HEK293 (cell line): ENCODE measurements at regions not wholly inside any gene's neighbourhood (a gene's known extent, or its start where the extent isn't known, plus 50 kb on each side); places are given as distances from the start of the nearest gene placed in this dataset.

Experiments
- CTCF ChIA-PET: fragments of 350-600 bp; formaldehyde crosslinking; extraction: SDS; loops from one replicate; lab custom pipeline; 2021; ENCODE audit warnings: antibody characterized with exemption; lab: Yijun Ruan, JAX
- POLR2A ChIA-PET: fragments of 300-600 bp; formaldehyde crosslinking; extraction: SDS; loops from one replicate; lab custom pipeline; 2020; ENCODE audit warnings: antibody characterized with exemption, inconsistent platforms; lab: Yijun Ruan, JAX
- H3K27ac ChIP-seq: fragments of 200-500 bp; sonication (Bioruptor generic); 2 replicates; pipeline ENCODE4 v1.5.1; 2014; ENCODE audit warnings: low read depth, low read length, control low read depth, inconsistent platforms; ENCODE audit errors: extremely low read depth
- H3K36me3 ChIP-seq, 2 experiments: fragments of 200-500 bp in 1 of 2; sonication (Bioruptor generic) in 1 of 2; 1 replicate in 1 of 2; 2 replicates in 1 of 2; pipeline ENCODE4 v1.5.1; 2014 to 2017; ENCODE audit warnings: inconsistent platforms in 2 of 2, low read length in 2 of 2; ENCODE audit not compliant: control insufficient read depth in 2 of 2, insufficient read depth in 1 of 2
- H3K4me1 ChIP-seq: fragments of 200-500 bp; sonication (Bioruptor generic); 2 replicates; pipeline ENCODE4 v1.5.1; 2014; ENCODE audit warnings: mild to moderate bottlenecking, low read length, inconsistent platforms; ENCODE audit not compliant: control insufficient read depth, insufficient read depth
- H3K4me3 ChIP-seq: 2 replicates; pipeline ENCODE4 v1.5.1; 2011; ENCODE audit warnings: low read depth, mild to moderate bottlenecking, control low read depth, low read length, moderate library complexity
- H3K9me3 ChIP-seq: fragments of 200-500 bp; sonication (Bioruptor generic); 2 replicates; pipeline ENCODE4 v1.5.1; 2014; ENCODE audit warnings: low read depth, low read length, inconsistent platforms; ENCODE audit not compliant: control insufficient read depth, insufficient read depth
- GLI4 ChIP-seq: fragments of 450-650 bp; formaldehyde crosslinking; IDR thresholded peaks from 2 replicates; pipeline ENCODE4 v1.5.1; 2016; ENCODE audit warnings: missing biosample characterization, missing genetic modification characterization
- INSM2 ChIP-seq: fragments of 450-650 bp; formaldehyde crosslinking; IDR thresholded peaks from 2 replicates; pipeline ENCODE4 v1.5.1; 2016; ENCODE audit warnings: missing biosample characterization, missing genetic modification characterization
- PATZ1 ChIP-seq: fragments of 450-650 bp; formaldehyde crosslinking; IDR thresholded peaks from 2 replicates; pipeline ENCODE4 v1.5.1; 2016; ENCODE audit warnings: missing biosample characterization, missing genetic modification characterization
- PBX3 ChIP-seq: sonication (generic); formaldehyde crosslinking; IDR thresholded peaks from 2 replicates; pipeline ENCODE4 v1.8.1; 2022; ENCODE audit warnings: mild to moderate bottlenecking, moderate library complexity, missing genetic modification reagents
- PRDM1 ChIP-seq: fragments of 450-650 bp; formaldehyde crosslinking; IDR thresholded peaks from 2 replicates; pipeline ENCODE4; 2016; ENCODE audit warnings: missing biosample characterization, missing genetic modification characterization
- SALL2 ChIP-seq: fragments of 450-650 bp; formaldehyde crosslinking; IDR thresholded peaks from 2 replicates; pipeline ENCODE4 v1.5.0; 2017; ENCODE audit warnings: missing biosample characterization, mild to moderate bottlenecking, missing genetic modification characterization, borderline replicate concordance
- ZNF19 ChIP-seq: fragments of 450-650 bp; formaldehyde crosslinking; IDR thresholded peaks from 2 replicates; pipeline ENCODE4; 2016; ENCODE audit warnings: missing biosample characterization, missing genetic modification characterization, low read depth
- ZNF202 ChIP-seq: fragments of 450-650 bp; formaldehyde crosslinking; IDR thresholded peaks from 2 replicates; pipeline ENCODE4 v1.5.1; 2016; ENCODE audit warnings: missing biosample characterization, missing genetic modification characterization, borderline replicate concordance
- ZNF280D ChIP-seq: fragments of 450-650 bp; formaldehyde crosslinking; IDR thresholded peaks from 2 replicates; pipeline ENCODE4 v1.5.1; 2016; ENCODE audit warnings: missing biosample characterization, missing genetic modification characterization
- ZNF335 ChIP-seq: fragments of 450-650 bp; formaldehyde crosslinking; conservative IDR thresholded peaks from 2 replicates; pipeline ENCODE4 v1.5.1; 2016; ENCODE audit warnings: missing biosample characterization, missing genetic modification characterization
- ZNF37A ChIP-seq: fragments of 450-650 bp; IDR thresholded peaks from 2 replicates; pipeline ENCODE4 v1.5.1; 2018; ENCODE audit warnings: missing biosample characterization, missing genetic modification characterization
- ZNF488 ChIP-seq: fragments of 450-650 bp; formaldehyde crosslinking; IDR thresholded peaks from 2 replicates; pipeline ENCODE4 v1.5.1; 2016; ENCODE audit warnings: missing biosample characterization, missing genetic modification characterization
- ZNF518A ChIP-seq: fragments of 450-650 bp; formaldehyde crosslinking; conservative IDR thresholded peaks from 2 replicates; pipeline ENCODE4 v1.5.1; 2016; ENCODE audit warnings: low read depth, missing biosample characterization, missing genetic modification characterization
- ZNF704 ChIP-seq: fragments of 450-650 bp; formaldehyde crosslinking; IDR thresholded peaks from 2 replicates; pipeline ENCODE4 v1.5.1; 2016; ENCODE audit warnings: missing biosample characterization, missing genetic modification characterization
- ZSCAN4 ChIP-seq: fragments of 450-650 bp; formaldehyde crosslinking; IDR thresholded peaks from 2 replicates; pipeline ENCODE4 v1.5.1; 2017; ENCODE audit warnings: missing biosample characterization, missing genetic modification characterization

- no peak for TF ChIP-seq INSM2 (tag by site-specific recombination)
- no peak for TF ChIP-seq ZNF37A (tag by site-specific recombination)
- TF ChIP-seq ZNF19: no peak
- no peak for TF ChIP-seq ZSCAN4
- no peak for TF ChIP-seq ZNF704
- TF ChIP-seq ZNF202 (tag by site-specific recombination): no peak
- no peak for TF ChIP-seq SALL2 (tag by site-specific recombination)
- no peak for TF ChIP-seq ZNF280D (tag by site-specific recombination)
- no peak for TF ChIP-seq PBX3 (CRISPR knock-in tag)
- no peak for TF ChIP-seq GLI4 (tag by site-specific recombination)
- TF ChIP-seq, all 188 proteins: peak for 0
Observed at GRCh38 chr12:105951732-105952131, 187.0 kb downstream of the NUAK1 start (continued).

- ChIA-PET POLR2A (interaction anchor here (0.6 kb wide), 1 partner anchor 393 kb away, joined by 3 read pairs; no protein-coding TSS in a partner anchor), CTCF (interaction anchor here (0.6 to 0.9 kb wide), 2 partner anchors 8 to 402 kb away, joined by 3 to 4 read pairs; partner anchors contain the start of gene POLR3B)
- H3K27ac ChIP-seq: no peak overlapping the region
Observed at GRCh38 chr12:105954951-105955931, 183.5 kb downstream of the NUAK1 start.

More at GRCh38 chr12:105954951-105955931, 183.5 kb downstream of the NUAK1 start:
- no peak for TF ChIP-seq PATZ1
- TF ChIP-seq ZNF488 (tag by site-specific recombination): no peak
- TF ChIP-seq ZNF335 (tag by site-specific recombination): peak; percentile 32; the same call in 1 of the 2 replicates
- TF ChIP-seq ZNF518A (tag by site-specific recombination): peak; percentile 26; the same call in 1 of the 2 replicates
- peak; percentile 30; the same call in 1 of the 2 replicates for TF ChIP-seq PRDM1 (tag by site-specific recombination)
- no peak overlapping the region for H3K4me3 ChIP-seq
- H3K4me1 ChIP-seq: no peaks in the 10 kb centered on the region
- H3K36me3 ChIP-seq: no peaks in the 10 kb centered on the region
- H3K9me3 ChIP-seq: no peaks in the 10 kb centered on the region
